ENCODE measurements at regions not wholly inside any gene's neighbourhood (a gene's known extent, or its start where the extent isn't known, plus 50 kb on each side); places are given as distances from the start of the nearest gene placed in this dataset.

DNA sequence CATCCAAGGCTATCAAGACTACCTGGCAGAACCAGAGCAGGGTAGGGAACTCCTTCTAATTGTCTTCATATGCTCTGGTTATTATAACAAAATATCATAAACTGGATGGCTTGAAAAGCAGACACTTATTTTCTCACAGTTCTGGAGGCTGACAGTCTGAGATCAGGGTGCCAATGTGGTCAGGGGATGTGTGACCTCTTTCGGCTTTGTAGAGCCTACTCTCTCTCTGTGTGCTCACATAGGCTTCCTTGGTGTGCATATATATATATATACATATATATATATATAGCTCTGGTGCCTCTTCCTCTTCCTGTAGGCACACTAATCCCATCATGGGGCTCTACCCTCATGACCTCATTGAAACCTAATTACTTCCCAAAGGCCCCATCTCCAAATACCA is 101.6 kb downstream of the ARL6IP6 start:
- POLR2A ChIA-PET: no interaction called here
- 60% methylated on average over 1 of the region's 1 CpG for WGBS (ENCODE audit: low lambda C conversion rate)
- Histone ChIP-seq H4K20me1 (ENCODE audit: insufficient read depth) (no peaks in the 10 kb centered on the region), H3K4me2 (no peak overlapping the region), H3K27ac (ENCODE audit: low read depth in 2 of 2, low read length in 1 of 2) (no peak overlapping the region), H2AFZ (ENCODE audit: low read depth) (no peak overlapping the region), H3K9me2 (no peaks in the 10 kb centered on the region), H3K9me3 (no peaks in the 10 kb centered on the region), H3K79me2 (ENCODE audit: insufficient read depth) (no peaks in the 10 kb centered on the region), H3K9ac (no peak overlapping the region), H3K27me3 (ENCODE audit: insufficient read depth) (no peaks in the 10 kb centered on the region), H3K36me3 (replicated peaks in 1 of 2; ENCODE audit: control insufficient read depth in 1 of 2, insufficient read depth in 2 of 2, low read length in 1 of 2) (no peaks in the 10 kb centered on the region), H3K4me1 (ENCODE audit: control insufficient read depth in 1 of 2, insufficient read depth in 2 of 2, low read depth in 1 of 2, low read length in 1 of 2) (no peaks in the 10 kb centered on the region), H3F3A (replicated peaks; ENCODE audit: insufficient read depth) (no peaks in the 10 kb centered on the region), H3K4me3 (ENCODE audit: low read depth in 2 of 2, low read length in 1 of 2) (no peak overlapping the region)
- CTCF ChIA-PET: no interaction called here
- TF ChIP-seq MXI1 (IDR thresholded peaks at IDR 0.05; ENCODE audit: low read depth, low read length) (no peak), FOXJ3 (CRISPR knock-in tag; IDR thresholded peaks at IDR 0.05) (no peak), RXRA (IDR thresholded peaks at IDR 0.05; ENCODE audit: borderline replicate concordance, low read depth) (no peak)
- no peak for DNase-seq

DNA sequence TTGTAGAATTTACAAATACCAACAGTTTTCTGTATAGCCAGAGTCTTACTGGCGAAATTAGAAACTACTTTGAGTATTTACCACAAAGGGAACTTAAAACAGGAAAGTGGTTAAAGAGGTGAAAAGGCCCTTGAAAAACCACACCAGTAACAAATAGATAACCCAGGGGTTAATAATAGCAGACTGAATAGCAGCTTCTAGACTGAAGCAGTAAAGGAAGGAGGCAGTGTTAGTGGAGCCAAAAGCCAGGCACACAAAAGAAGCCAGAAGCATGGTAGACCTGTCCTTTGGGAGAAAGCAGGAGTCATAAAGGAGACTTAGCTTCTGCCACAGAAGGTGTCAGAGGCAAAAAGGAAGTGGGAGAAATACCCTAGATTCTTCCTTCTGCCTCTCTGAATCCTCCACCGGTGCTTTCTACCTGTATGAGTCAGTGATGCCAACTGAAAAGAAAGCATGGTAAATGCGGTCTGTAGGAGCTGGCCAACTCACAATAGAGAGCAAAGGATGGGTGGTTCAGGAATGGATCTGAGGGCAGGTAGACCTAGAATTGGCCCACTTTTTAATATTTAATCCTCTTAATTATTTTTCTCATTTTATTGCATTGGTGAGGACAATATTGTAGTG is 97.3 kb downstream of the ARL6IP6 start:
- Histone ChIP-seq H3K27me3 (ENCODE audit: insufficient read depth) (no peaks in the 10 kb centered on the region), H3K9me2 (no peaks in the 10 kb centered on the region), H3F3A (replicated peaks; ENCODE audit: insufficient read depth) (no peaks in the 10 kb centered on the region), H3K27ac (ENCODE audit: low read depth in 2 of 2, low read length in 1 of 2) (no peak overlapping the region), H3K79me2 (ENCODE audit: insufficient read depth) (no peaks in the 10 kb centered on the region), H3K9me3 (peaks cover 6% of the 10 kb centered on the region; the same call in 1 of the 2 replicates), H2AFZ (ENCODE audit: low read depth) (no peak overlapping the region), H3K9ac (no peak overlapping the region), H3K36me3 (replicated peaks in 1 of 2; ENCODE audit: control insufficient read depth in 1 of 2, insufficient read depth in 2 of 2, low read length in 1 of 2) (no peaks in the 10 kb centered on the region), H3K4me3 (ENCODE audit: low read depth in 2 of 2, low read length in 1 of 2) (no peak overlapping the region), H4K20me1 (ENCODE audit: insufficient read depth) (no peaks in the 10 kb centered on the region), H3K4me2 (no peak overlapping the region), H3K4me1 (ENCODE audit: control insufficient read depth in 1 of 2, insufficient read depth in 2 of 2, low read depth in 1 of 2, low read length in 1 of 2) (no peaks in the 10 kb centered on the region)
- ChIA-PET POLR2A (no interaction called here), CTCF (no interaction called here)
- no peak for TF ChIP-seq FOSL2 (IDR thresholded peaks at IDR 0.05; ENCODE audit: borderline replicate concordance, low read depth)
- TF ChIP-seq, protein P1, sequence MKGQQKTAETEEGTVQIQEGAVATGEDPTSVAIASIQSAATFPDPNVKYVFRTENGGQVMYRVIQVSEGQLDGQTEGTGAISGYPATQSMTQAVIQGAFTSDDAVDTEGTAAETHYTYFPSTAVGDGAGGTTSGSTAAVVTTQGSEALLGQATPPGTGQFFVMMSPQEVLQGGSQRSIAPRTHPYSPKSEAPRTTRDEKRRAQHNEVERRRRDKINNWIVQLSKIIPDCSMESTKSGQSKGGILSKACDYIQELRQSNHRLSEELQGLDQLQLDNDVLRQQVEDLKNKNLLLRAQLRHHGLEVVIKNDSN (IDR thresholded peaks at IDR 0.05; ENCODE audit: borderline replicate concordance, low read depth): no peak
- TF ChIP-seq NFIC (IDR thresholded peaks at IDR 0.05; ENCODE audit: borderline replicate concordance): no peak
- no peak for TF ChIP-seq FOXJ3 (CRISPR knock-in tag; IDR thresholded peaks at IDR 0.05)
- TF ChIP-seq CHD2 (IDR thresholded peaks at IDR 0.05; ENCODE audit: low read length, partially characterized antibody): no peak
- no peak for TF ChIP-seq EP300 (IDR thresholded peaks at IDR 0.05; ENCODE audit: borderline replicate concordance in 1 of 2, low read depth in 1 of 2, low read length in 1 of 2)
- TF ChIP-seq GATA2 (CRISPR knock-in tag; IDR thresholded peaks at IDR 0.05): no peak
- TF ChIP-seq MEF2A (IDR thresholded peaks at IDR 0.05; ENCODE audit: borderline replicate concordance, low read depth): no peak
- no peak for TF ChIP-seq RXRA (IDR thresholded peaks at IDR 0.05; ENCODE audit: borderline replicate concordance, low read depth)
- no peak for TF ChIP-seq RFX5 (IDR thresholded peaks at IDR 0.05; ENCODE audit: low read length)
- TF ChIP-seq RAD21 (IDR thresholded peaks at IDR 0.05; ENCODE audit: low read length): no peak
- TF ChIP-seq TAF1 (IDR thresholded peaks at IDR 0.05; ENCODE audit: borderline replicate concordance, low read depth, low read length): no peak
- TF ChIP-seq PBX3 (IDR thresholded peaks at IDR 0.05): no peak
- TF ChIP-seq, protein P2, sequence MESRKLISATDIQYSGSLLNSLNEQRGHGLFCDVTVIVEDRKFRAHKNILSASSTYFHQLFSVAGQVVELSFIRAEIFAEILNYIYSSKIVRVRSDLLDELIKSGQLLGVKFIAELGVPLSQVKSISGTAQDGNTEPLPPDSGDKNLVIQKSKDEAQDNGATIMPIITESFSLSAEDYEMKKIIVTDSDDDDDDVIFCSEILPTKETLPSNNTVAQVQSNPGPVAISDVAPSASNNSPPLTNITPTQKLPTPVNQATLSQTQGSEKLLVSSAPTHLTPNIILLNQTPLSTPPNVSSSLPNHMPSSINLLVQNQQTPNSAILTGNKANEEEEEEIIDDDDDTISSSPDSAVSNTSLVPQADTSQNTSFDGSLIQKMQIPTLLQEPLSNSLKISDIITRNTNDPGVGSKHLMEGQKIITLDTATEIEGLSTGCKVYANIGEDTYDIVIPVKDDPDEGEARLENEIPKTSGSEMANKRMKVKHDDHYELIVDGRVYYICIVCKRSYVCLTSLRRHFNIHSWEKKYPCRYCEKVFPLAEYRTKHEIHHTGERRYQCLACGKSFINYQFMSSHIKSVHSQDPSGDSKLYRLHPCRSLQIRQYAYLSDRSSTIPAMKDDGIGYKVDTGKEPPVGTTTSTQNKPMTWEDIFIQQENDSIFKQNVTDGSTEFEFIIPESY (IDR thresholded peaks at IDR 0.05; ENCODE audit: borderline replicate concordance, low read depth): no peak
- 18% methylated on average over 3 of the region's 3 CpGs for WGBS (ENCODE audit: low lambda C conversion rate)
- DNase-seq: no peak
